AG04450 (cell line): ENCODE measurements at regions not wholly inside any gene's neighbourhood (a gene's known extent, or its start where the extent isn't known, plus 50 kb on each side); places are given as distances from the start of the nearest gene placed in this dataset.
"Not testable (repeated sequence)": the region's sequence is repeated elsewhere in the genome, so short reads cannot be mapped to it uniquely, and the experiment has no call there.

Experiments
- CTCF ChIA-PET: fragments of 300-600, 350-600 bp; formaldehyde crosslinking; extraction: SDS; loops from one replicate; lab custom pipeline; 2022; ENCODE audit warnings: antibody characterized with exemption, inconsistent platforms; lab: Charles Lee
- POLR2A ChIA-PET: fragments of 350-600 bp; formaldehyde crosslinking; extraction: SDS; loops from one replicate; lab custom pipeline; 2021; ENCODE audit warnings: antibody characterized with exemption, inconsistent platforms; lab: Yijun Ruan, JAX
- DNase-seq: peaks from one replicate; pipeline ENCODE4 v3.0.0-alpha.2; 2011; ENCODE audit warnings: low read depth, low spot score
- H3K27ac ChIP-seq: one replicate; pipeline ENCODE4 v1.5.1; 2012; ENCODE audit warnings: low read depth, low read length, control low read depth
- H3K27me3 ChIP-seq: one replicate; pipeline ENCODE4 v1.6.0; 2012; ENCODE audit warnings: low read length; ENCODE audit not compliant: control insufficient read depth, insufficient read depth
- H3K4me3 ChIP-seq: 2 replicates; pipeline ENCODE4 v1.5.1; 2011; ENCODE audit warnings: mild to moderate bottlenecking, low read depth, low read length, control low read depth
- H3K9me3 ChIP-seq: 2 replicates; pipeline ENCODE4 v1.5.1; 2012; ENCODE audit warnings: low read length; ENCODE audit not compliant: control insufficient read depth, insufficient read depth
- TF ChIP-seq, protein P1 (sequence below): IDR thresholded peaks from 2 replicates; pipeline ENCODE4 v1.5.1; 2011; ENCODE audit warnings: low read depth, low read length, control low read depth, inconsistent platforms

DNA sequence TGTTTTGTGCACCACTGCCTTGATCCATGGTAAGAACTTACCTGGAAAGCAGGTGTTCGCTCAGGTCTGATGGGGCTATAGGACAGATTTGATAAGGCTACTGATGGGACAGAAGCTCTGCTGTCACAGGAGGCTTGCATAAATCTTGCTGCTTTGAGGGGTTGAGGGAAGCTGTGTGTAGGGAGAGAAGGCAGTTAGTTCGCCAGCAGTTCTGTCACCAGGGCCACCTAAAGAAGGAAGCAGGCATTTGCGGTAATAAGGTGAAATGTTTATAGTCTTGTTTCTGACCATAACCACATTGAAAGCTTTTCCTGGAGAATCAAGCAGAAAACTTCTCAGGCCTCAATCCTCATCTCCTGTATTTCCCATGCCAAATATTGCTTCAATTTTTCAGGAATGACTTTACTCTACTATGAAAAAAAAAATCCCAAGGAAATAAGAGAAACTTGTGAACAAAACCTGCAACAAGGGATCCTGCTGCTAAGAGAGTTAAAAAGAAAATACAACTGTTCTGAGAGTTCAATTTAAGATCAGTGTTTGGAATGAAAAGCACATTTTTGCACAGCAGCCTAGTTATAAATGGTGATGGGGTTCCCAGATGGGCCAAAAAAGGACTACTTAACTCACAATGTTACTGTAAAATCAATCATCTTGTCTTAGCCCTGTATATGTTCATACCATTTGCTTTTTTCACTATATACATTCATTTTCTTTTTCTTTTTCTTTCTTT is 122.0 kb upstream of the RANBP3L start:
- TF ChIP-seq, protein P1, sequence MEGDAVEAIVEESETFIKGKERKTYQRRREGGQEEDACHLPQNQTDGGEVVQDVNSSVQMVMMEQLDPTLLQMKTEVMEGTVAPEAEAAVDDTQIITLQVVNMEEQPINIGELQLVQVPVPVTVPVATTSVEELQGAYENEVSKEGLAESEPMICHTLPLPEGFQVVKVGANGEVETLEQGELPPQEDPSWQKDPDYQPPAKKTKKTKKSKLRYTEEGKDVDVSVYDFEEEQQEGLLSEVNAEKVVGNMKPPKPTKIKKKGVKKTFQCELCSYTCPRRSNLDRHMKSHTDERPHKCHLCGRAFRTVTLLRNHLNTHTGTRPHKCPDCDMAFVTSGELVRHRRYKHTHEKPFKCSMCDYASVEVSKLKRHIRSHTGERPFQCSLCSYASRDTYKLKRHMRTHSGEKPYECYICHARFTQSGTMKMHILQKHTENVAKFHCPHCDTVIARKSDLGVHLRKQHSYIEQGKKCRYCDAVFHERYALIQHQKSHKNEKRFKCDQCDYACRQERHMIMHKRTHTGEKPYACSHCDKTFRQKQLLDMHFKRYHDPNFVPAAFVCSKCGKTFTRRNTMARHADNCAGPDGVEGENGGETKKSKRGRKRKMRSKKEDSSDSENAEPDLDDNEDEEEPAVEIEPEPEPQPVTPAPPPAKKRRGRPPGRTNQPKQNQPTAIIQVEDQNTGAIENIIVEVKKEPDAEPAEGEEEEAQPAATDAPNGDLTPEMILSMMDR = no peak
- POLR2A ChIA-PET = interaction anchor here (0.6 kb wide), 1 partner anchor 82 kb away, joined by 4 read pairs; no protein-coding TSS in a partner anchor
- Histone ChIP-seq H3K27me3 (no peaks in the 10 kb centered on the region), H3K9me3 (no peaks in the 10 kb centered on the region), H3K27ac (no peak overlapping the region), H3K4me3 (no peak overlapping the region)
- DNase-seq = no peak
- CTCF ChIA-PET = interaction anchor here (0.5 to 2.4 kb wide), 2 partner anchors 8 to 133 kb away, joined by 6 to 8 read pairs; no protein-coding TSS in a partner anchor

DNA sequence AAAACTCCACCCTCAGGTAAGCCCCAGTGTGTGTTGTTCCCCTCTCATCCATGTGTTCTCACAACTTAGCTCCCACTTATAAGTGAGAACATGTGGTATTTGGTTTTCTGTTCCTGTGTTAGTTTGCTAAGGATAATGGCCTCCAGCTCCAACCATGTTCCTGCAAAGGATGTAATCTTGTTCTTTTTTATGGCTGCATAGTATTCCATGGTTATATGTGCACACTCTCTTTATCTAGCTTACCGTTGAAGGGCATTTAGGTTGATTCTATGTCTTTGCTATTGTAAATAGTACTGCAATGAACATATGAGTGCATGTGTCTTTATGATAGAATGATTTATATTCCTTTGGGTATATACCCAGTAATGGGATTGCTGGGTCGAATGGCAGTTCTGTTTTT is 124.4 kb upstream of the RANBP3L start:
- DNase-seq, H3K27ac ChIP-seq, H3K27me3 ChIP-seq, H3K9me3 ChIP-seq, POLR2A ChIA-PET, H3K4me3 ChIP-seq: not testable (repeated sequence)
- CTCF ChIA-PET = interaction anchor here (2.4 kb wide), 1 partner anchor 11 kb away, joined by 6 read pairs; no protein-coding TSS in a partner anchor

DNA sequence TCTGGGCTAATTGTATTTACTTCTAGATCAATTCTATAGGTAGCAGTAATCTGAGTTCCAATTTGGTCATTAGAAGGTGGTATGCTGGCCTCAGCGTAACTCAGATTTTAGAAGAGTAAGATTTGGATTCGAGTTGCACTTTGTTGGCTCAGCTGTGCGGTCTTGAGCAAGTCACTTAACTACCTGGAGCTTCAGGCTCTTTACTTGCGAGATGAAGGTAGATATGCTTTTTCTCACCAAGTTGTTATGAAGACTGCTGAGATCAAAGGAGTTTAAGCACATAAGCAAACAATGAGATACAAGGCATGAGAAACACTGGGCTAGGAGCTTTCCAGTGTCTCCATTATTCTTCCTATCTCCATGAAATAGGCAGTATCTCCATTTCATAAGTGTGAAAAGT is 133.8 kb upstream of the RANBP3L start:
- no peak overlapping the region for H3K4me3 ChIP-seq
- POLR2A ChIA-PET = no interaction called here
- no peak overlapping the region for H3K27ac ChIP-seq
- TF ChIP-seq, protein P1 = no peak
- DNase-seq = no peak
- CTCF ChIA-PET = interaction anchor here (1.4 kb wide), 1 partner anchor 13 kb away, joined by 3 read pairs; no protein-coding TSS in a partner anchor
- peaks cover 15% of the 10 kb centered on the region for H3K27me3 ChIP-seq
- no peaks in the 10 kb centered on the region; the same call in 1 of the 2 replicates for H3K9me3 ChIP-seq

DNA sequence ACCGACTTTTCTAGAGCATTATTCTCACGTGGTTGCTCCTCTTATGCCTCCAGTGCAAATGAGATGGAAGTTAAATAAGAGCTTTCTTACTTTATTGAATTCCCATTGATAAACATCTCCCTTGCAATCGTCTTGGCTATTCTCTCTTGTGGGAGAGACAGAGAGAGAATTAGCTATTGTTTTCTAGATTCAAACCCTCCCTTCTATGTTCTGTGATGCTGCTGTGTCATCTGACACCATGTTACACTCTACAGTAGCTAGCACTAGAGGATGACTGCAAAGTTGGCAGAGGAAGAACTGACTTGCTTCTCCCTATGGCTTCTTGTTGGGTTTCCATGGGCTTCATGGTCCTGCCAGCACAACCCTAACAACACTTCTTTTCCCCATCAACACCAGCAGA is 134.6 kb upstream of the RANBP3L start:
- Histone ChIP-seq H3K27ac (no peak overlapping the region), H3K9me3 (no peaks in the 10 kb centered on the region; the same call in 1 of the 2 replicates), H3K4me3 (no peak overlapping the region), H3K27me3 (peaks cover 13% of the 10 kb centered on the region)
- ChIA-PET CTCF (interaction anchor here (1.4 kb wide), 1 partner anchor 12 kb away, joined by 3 read pairs; no protein-coding TSS in a partner anchor), POLR2A (no interaction called here)
- DNase-seq = no peak
- TF ChIP-seq, protein P1 = no peak

DNA sequence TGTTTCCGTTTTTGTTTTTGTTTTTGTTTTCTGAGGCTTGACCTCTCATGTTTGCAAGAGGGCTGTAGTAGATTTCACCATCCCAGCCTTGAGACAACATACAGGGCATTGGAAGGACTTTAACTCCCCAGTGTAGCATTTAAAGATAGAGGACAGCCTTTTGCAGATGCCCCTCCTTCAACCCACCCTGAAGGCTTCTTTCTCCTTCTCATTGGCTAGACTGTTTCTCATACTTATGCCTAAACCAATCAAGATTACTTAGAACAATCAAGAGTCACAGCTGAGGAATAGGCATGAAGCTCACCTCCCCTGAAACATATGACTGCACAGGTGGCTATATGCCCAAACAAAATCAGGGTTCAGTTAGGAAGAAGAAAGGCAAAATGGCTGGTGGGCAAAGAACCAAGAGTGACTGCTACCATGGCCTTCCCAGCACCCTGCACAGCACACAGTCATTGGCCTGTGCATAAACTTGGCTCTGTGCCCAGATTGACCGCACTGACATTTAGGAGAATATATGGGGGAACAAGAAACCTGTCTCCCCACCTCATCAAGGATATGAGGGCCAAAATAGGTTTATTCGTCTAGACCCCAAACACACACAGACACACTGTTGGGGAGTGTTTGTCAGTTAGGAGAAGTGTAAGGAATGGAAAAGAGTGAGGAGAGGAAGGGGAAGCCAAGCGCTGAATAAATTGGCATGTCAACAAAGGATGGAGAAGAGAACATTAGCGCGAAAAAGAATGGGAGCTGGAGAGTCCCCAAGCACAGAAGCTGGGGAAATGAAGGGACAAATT is 137.3 kb upstream of the RANBP3L start:
- H3K27me3 ChIP-seq = peaks cover 13% of the 10 kb centered on the region
- no peak overlapping the region for H3K27ac ChIP-seq
- DNase-seq = no peak
- ChIA-PET CTCF (interaction anchor here (0.6 kb wide), 1 partner anchor 8 kb away, joined by 3 read pairs; no protein-coding TSS in a partner anchor), POLR2A (no interaction called here)
- no peaks in the 10 kb centered on the region for H3K9me3 ChIP-seq
- no peak overlapping the region for H3K4me3 ChIP-seq
- TF ChIP-seq, protein P1 = no peak
